ENCODE measurements at regions not wholly inside any gene's neighbourhood (a gene's known extent, or its start where the extent isn't known, plus 50 kb on each side); places are given as distances from the start of the nearest gene placed in this dataset.
"Not testable (repeated sequence)": the region's sequence is repeated elsewhere in the genome, so short reads cannot be mapped to it uniquely, and the experiment has no call there.

- no peak for TF ChIP-seq SNAI1 (CRISPR knock-in tag; IDR thresholded peaks at IDR 0.05; ENCODE audit: borderline replicate concordance)
- no peak for TF ChIP-seq NAIF1 (CRISPR knock-in tag; IDR thresholded peaks at IDR 0.05; ENCODE audit: borderline replicate concordance)
- no peak for TF ChIP-seq ZNF329 (CRISPR knock-in tag; IDR thresholded peaks at IDR 0.05; ENCODE audit: low read depth)
Observed at GRCh38 chr15:95205077-95205476, 973.7 kb downstream of the MCTP2 start (continued).

- POLR2A ChIA-PET; H3K4me2 ChIP-seq (ENCODE audit: low read depth, low read length); intact Hi-C loops (cut with micrococcal nuclease; ENCODE audit: unreplicated experiment): not testable (repeated sequence)
Observed at GRCh38 chr15:95205830-95206229, 974.5 kb downstream of the MCTP2 start.

DNA sequence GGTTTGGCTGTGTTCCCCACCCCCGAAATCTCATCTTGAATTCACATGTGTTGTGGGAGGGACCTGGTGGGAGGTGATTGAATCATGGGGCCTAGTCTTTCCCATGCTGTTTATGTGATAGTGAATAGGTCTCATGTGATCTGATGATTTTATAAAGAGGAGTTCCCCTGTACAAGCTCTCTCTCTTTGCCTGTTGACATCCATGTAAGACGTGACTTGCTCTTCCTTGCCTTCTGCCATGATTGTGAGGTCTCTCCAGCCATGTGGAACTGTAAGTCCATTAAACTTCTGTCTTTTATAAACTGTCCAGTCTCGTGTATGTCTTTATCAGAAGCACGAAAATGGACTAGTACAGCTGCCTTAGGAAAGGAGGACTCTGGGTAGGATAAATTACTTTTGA lies 976.7 kb downstream of the MCTP2 start:
- no peak overlapping the region for H3K27ac ChIP-seq (ENCODE audit: extremely low read length, insufficient read depth, low read length)
- H3K4me3 ChIP-seq (replicated peaks in 1 of 3; ENCODE audit: insufficient read depth in 1 of 3, low read depth in 2 of 3, low read length in 3 of 3), result no peak overlapping the region
- H4K20me1 ChIP-seq (ENCODE audit: insufficient read depth, low read length), result no peaks in the 10 kb centered on the region
- 0% methylated on average over 4 of the region's 4 CpGs for WGBS (ENCODE audit: low lambda C conversion rate)
- H3K36me3 ChIP-seq (replicated peaks in 1 of 2; ENCODE audit: control insufficient read depth in 1 of 2, insufficient read depth in 2 of 2, low read length in 2 of 2), result no peaks in the 10 kb centered on the region
- no peak overlapping the region for H2AFZ ChIP-seq (ENCODE audit: low read length)
- no peak for DNase-seq (ENCODE audit: low spot score)
- H3K9ac ChIP-seq (ENCODE audit: insufficient read depth, low read depth, low read length), result no peak overlapping the region
- POLR2A ChIA-PET, result no interaction called here
- peaks cover 97% of the 10 kb centered on the region for H3K9me3 ChIP-seq (ENCODE audit: low read length)
- intact Hi-C loops (cut with micrococcal nuclease; ENCODE audit: unreplicated experiment) (no loop called here), in situ Hi-C loops (cut with HindIII; ENCODE audit: extremely low pct_ligation_motif_present, low pct_unique_long_range_greater_than_20kb) (no loop called here)
- no peak for FAIRE-seq
- CTCF ChIA-PET (ENCODE audit: low intra/inter-chr PET ratio, low total read pairs), result no interaction called here
- BruUV-seq (replicated peaks), result no TSS peak
- no peak for ATAC-seq
- no peaks in the 10 kb centered on the region for H3K79me2 ChIP-seq (ENCODE audit: insufficient read depth, low read length)
- H3K27me3 ChIP-seq (ENCODE audit: control insufficient read depth in 1 of 2, insufficient read depth in 2 of 2, low read length in 2 of 2), result no peaks in the 10 kb centered on the region; a peak in 1 of 5 replicates
- H3K4me2 ChIP-seq (ENCODE audit: low read depth, low read length), result no peak overlapping the region
- H3K4me1 ChIP-seq (ENCODE audit: insufficient read depth, low read length), result no peaks in the 10 kb centered on the region
- TF ChIP-seq ZNF839 (CRISPR knock-in tag; IDR thresholded peaks at IDR 0.05; ENCODE audit: borderline replicate concordance), result no peak
- TF ChIP-seq ERF (CRISPR knock-in tag; IDR thresholded peaks at IDR 0.05), result no peak
- TF ChIP-seq BRF2 (CRISPR knock-in tag; IDR thresholded peaks at IDR 0.05), result no peak
- no peak for TF ChIP-seq USF2 (IDR thresholded peaks at IDR 0.05; ENCODE audit: low read depth, low read length)
- TF ChIP-seq USF2 (CRISPR knock-in tag; IDR thresholded peaks at IDR 0.05; ENCODE audit: borderline replicate concordance), result no peak
- no peak for TF ChIP-seq ZNF253 (CRISPR knock-in tag; IDR thresholded peaks at IDR 0.05; ENCODE audit: borderline replicate concordance)
- no peak for TF ChIP-seq ZNF225 (CRISPR knock-in tag; IDR thresholded peaks at IDR 0.05)
- TF ChIP-seq, protein P1, sequence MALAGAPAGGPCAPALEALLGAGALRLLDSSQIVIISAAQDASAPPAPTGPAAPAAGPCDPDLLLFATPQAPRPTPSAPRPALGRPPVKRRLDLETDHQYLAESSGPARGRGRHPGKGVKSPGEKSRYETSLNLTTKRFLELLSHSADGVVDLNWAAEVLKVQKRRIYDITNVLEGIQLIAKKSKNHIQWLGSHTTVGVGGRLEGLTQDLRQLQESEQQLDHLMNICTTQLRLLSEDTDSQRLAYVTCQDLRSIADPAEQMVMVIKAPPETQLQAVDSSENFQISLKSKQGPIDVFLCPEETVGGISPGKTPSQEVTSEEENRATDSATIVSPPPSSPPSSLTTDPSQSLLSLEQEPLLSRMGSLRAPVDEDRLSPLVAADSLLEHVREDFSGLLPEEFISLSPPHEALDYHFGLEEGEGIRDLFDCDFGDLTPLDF (CRISPR knock-in tag; IDR thresholded peaks at IDR 0.05), result no peak
- no peak for TF ChIP-seq MIER3 (CRISPR knock-in tag; IDR thresholded peaks at IDR 0.05; ENCODE audit: borderline replicate concordance)
- TF ChIP-seq SRSF9 (IDR thresholded peaks at IDR 0.05; ENCODE audit: borderline replicate concordance, insufficient read depth, low read depth, low read length, poor library complexity, severe bottlenecking), result no peak

More at GRCh38 chr15:95205830-95206229, 974.5 kb downstream of the MCTP2 start:
- CTCF ChIA-PET (ENCODE audit: low intra/inter-chr PET ratio, low total read pairs); H3K27me3 ChIP-seq (ENCODE audit: control insufficient read depth in 1 of 2, insufficient read depth in 2 of 2, low read length in 2 of 2); H3K9ac ChIP-seq (ENCODE audit: insufficient read depth, low read depth, low read length); in situ Hi-C loops (cut with HindIII; ENCODE audit: extremely low pct_ligation_motif_present, low pct_unique_long_range_greater_than_20kb); DNase-seq (ENCODE audit: low spot score); BruUV-seq (replicated peaks); H3K4me1 ChIP-seq (ENCODE audit: insufficient read depth, low read length); H4K20me1 ChIP-seq (ENCODE audit: insufficient read depth, low read length); FAIRE-seq; H3K4me3 ChIP-seq (replicated peaks in 1 of 3; ENCODE audit: insufficient read depth in 1 of 3, low read depth in 2 of 3, low read length in 3 of 3); H2AFZ ChIP-seq (ENCODE audit: low read length); H3K36me3 ChIP-seq (replicated peaks in 1 of 2; ENCODE audit: control insufficient read depth in 1 of 2, insufficient read depth in 2 of 2, low read length in 2 of 2); H3K27ac ChIP-seq (ENCODE audit: extremely low read length, insufficient read depth, low read length); H3K79me2 ChIP-seq (ENCODE audit: insufficient read depth, low read length); ATAC-seq: not testable (repeated sequence)
- peaks cover 98% of the 10 kb centered on the region for H3K9me3 ChIP-seq (ENCODE audit: low read length)
- WGBS (ENCODE audit: low lambda C conversion rate), result 6% methylated on average over 3 of the region's 3 CpGs
